ENCODE measurements at regions not wholly inside any gene's neighbourhood (a gene's known extent, or its start where the extent isn't known, plus 50 kb on each side); places are given as distances from the start of the nearest gene placed in this dataset.
"Not testable (repeated sequence)": the region's sequence is repeated elsewhere in the genome, so short reads cannot be mapped to it uniquely, and the experiment has no call there.

DNA sequence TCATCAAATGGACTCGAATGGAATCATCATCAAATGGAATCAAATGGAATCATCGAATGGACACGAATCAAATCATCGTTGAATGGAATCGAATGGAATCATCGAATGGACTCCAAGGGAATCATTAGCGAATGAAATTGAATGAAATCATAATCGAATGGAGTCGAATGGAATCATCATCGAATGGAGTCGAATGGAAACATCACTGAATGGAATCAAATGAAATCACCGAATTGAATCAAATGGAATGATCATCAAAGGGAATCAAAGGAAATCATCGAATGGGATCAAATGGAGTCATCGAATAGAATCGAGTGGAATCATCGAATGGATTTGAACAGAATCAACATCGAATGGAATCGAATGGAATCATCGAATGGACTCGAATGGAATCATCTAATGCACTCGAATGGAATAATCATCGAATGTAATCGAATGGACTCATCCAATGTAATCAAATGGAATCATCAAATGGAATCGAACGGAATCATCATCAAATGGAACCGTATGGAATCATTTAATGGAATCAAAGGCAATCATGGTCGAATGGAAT, 232.2 kb downstream of the SHCBP1 start:
- H3K27ac ChIP-seq (ENCODE audit: low read length); H3K27me3 ChIP-seq (replicated peaks in 1 of 2; ENCODE audit: control insufficient read depth in 2 of 2, extremely low read depth in 1 of 2, insufficient read depth in 2 of 2, low read length in 1 of 2); H3K4me1 ChIP-seq (ENCODE audit: control insufficient read depth in 1 of 2, extremely low read depth in 1 of 2, insufficient read depth in 2 of 2, low read length in 2 of 2); H3K4me3 Mint-ChIP-seq; CTCF ChIA-PET; H3K27ac Mint-ChIP-seq; H3K4me3 ChIP-seq (ENCODE audit: control insufficient read depth in 1 of 2, extremely low read depth in 1 of 2, low read length in 1 of 2); H3K4me1 Mint-ChIP-seq; H3K27me3 Mint-ChIP-seq; H3K36me3 Mint-ChIP-seq; ATAC-seq (replicated peaks in 1 of 4); H3K36me3 ChIP-seq (ENCODE audit: control insufficient read depth in 2 of 2, extremely low read depth in 1 of 2, insufficient read depth in 1 of 2, low read length in 1 of 2); POLR2A ChIA-PET: not testable (repeated sequence)
- H3K9me3 ChIP-seq = peaks cover 20% of the 10 kb centered on the region
- peaks cover 8 to 16% (median 14%) of the 10 kb centered on the region in 3 donors for H3K9me3 Mint-ChIP-seq
- WGBS (ENCODE audit: insufficient coverage) = 82% methylated on average over 24 of the region's 27 CpGs
- DNase-seq = peak in 1 of 35 experiments; percentile 60

DNA sequence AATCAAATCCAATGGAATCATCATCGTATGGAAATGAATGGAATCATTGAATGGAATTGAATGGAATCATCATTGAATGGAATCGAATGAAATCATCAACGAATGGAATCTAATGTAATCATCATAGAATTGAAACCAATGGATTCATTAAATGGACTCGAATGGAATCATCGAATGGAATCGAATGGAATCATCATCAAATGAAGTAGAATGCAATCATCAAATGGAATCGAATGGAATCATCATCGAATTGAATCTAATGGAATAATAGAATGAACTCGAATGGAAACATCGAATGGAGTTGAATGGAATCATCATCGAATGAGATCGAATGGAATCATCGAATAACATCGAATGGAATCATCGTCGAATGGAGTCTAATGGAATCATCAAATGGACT, 232.8 kb downstream of the SHCBP1 start:
- H3K4me3 Mint-ChIP-seq; H3K36me3 Mint-ChIP-seq; H3K27me3 ChIP-seq (replicated peaks in 1 of 2; ENCODE audit: control insufficient read depth in 2 of 2, extremely low read depth in 1 of 2, insufficient read depth in 2 of 2, low read length in 1 of 2); H3K36me3 ChIP-seq (ENCODE audit: control insufficient read depth in 2 of 2, extremely low read depth in 1 of 2, insufficient read depth in 1 of 2, low read length in 1 of 2); H3K27ac ChIP-seq (ENCODE audit: low read length); CTCF ChIA-PET; H3K4me3 ChIP-seq (ENCODE audit: control insufficient read depth in 1 of 2, extremely low read depth in 1 of 2, low read length in 1 of 2); H3K27me3 Mint-ChIP-seq; POLR2A ChIA-PET; H3K4me1 Mint-ChIP-seq; H3K4me1 ChIP-seq (ENCODE audit: control insufficient read depth in 1 of 2, extremely low read depth in 1 of 2, insufficient read depth in 2 of 2, low read length in 2 of 2); H3K27ac Mint-ChIP-seq; ATAC-seq (replicated peaks in 1 of 4): not testable (repeated sequence)
- H3K9me3 ChIP-seq = peaks cover 22% of the 10 kb centered on the region
- peaks cover 7 to 17% (median 13%) of the 10 kb centered on the region in 3 donors for H3K9me3 Mint-ChIP-seq
- WGBS (ENCODE audit: insufficient coverage) = 85% methylated on average over 16 of the region's 16 CpGs
- DNase-seq = peak in 1 of 35 experiments; percentile 48

DNA sequence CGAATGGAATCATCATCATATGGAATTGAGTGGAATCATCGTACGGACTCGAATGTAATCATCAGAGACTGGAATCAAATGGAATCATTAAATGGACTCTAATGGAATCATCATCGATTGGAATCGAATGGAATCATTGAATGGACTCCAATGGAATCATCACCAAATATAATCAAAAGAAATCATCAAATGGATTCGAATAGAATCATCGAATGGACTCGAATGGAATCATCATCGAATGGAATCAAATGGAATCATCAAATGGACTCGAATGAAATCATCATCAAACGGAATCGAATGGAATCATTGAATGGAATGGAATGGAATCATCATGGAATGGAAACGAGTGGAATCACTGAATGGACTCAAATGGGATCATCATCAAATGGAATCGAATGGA, 233.5 kb downstream of the SHCBP1 start:
- H3K36me3 ChIP-seq (ENCODE audit: control insufficient read depth in 2 of 2, extremely low read depth in 1 of 2, insufficient read depth in 1 of 2, low read length in 1 of 2); H3K36me3 Mint-ChIP-seq; H3K4me3 Mint-ChIP-seq; H3K27ac ChIP-seq (ENCODE audit: low read length); H3K4me1 Mint-ChIP-seq; ATAC-seq (replicated peaks in 1 of 4); H3K27me3 ChIP-seq (replicated peaks in 1 of 2; ENCODE audit: control insufficient read depth in 2 of 2, extremely low read depth in 1 of 2, insufficient read depth in 2 of 2, low read length in 1 of 2); H3K27me3 Mint-ChIP-seq; H3K4me3 ChIP-seq (ENCODE audit: control insufficient read depth in 1 of 2, extremely low read depth in 1 of 2, low read length in 1 of 2); H3K27ac Mint-ChIP-seq; H3K4me1 ChIP-seq (ENCODE audit: control insufficient read depth in 1 of 2, extremely low read depth in 1 of 2, insufficient read depth in 2 of 2, low read length in 2 of 2); POLR2A ChIA-PET; CTCF ChIA-PET: not testable (repeated sequence)
- H3K9me3 ChIP-seq = peaks cover 20% of the 10 kb centered on the region
- peaks cover 9 to 19% (median 15%) of the 10 kb centered on the region in 3 donors for H3K9me3 Mint-ChIP-seq
- peak in 19 of 35 experiments; percentile 10 to 92 (median 46) for DNase-seq
- WGBS (ENCODE audit: insufficient coverage) = 71% methylated on average over 13 of the region's 15 CpGs

GRCh38 chr16:46386805-46387620, 234.2 kb downstream of the SHCBP1 start:
- WGBS (ENCODE audit: insufficient coverage) = 75% methylated on average over 28 of the region's 28 CpGs
- H3K36me3 ChIP-seq (ENCODE audit: control insufficient read depth in 2 of 2, extremely low read depth in 1 of 2, insufficient read depth in 1 of 2, low read length in 1 of 2); POLR2A ChIA-PET; H3K4me1 ChIP-seq (ENCODE audit: control insufficient read depth in 1 of 2, extremely low read depth in 1 of 2, insufficient read depth in 2 of 2, low read length in 2 of 2); H3K4me3 ChIP-seq (ENCODE audit: control insufficient read depth in 1 of 2, extremely low read depth in 1 of 2, low read length in 1 of 2); H3K27me3 Mint-ChIP-seq; H3K4me3 Mint-ChIP-seq; H3K27ac ChIP-seq (ENCODE audit: low read length); H3K36me3 Mint-ChIP-seq; H3K27me3 ChIP-seq (replicated peaks in 1 of 2; ENCODE audit: control insufficient read depth in 2 of 2, extremely low read depth in 1 of 2, insufficient read depth in 2 of 2, low read length in 1 of 2); H3K4me1 Mint-ChIP-seq; H3K27ac Mint-ChIP-seq; CTCF ChIA-PET: not testable (repeated sequence)
- ATAC-seq (replicated peaks in 1 of 4) (peak in 3 of 4 experiments; percentile 1 to 11 (median 2)), DNase-seq (peak in 7 of 35 experiments; percentile 3 to 69 (median 33))
- peaks cover 10 to 20% (median 17%) of the 10 kb centered on the region in 3 donors for H3K9me3 Mint-ChIP-seq
- H3K9me3 ChIP-seq = peaks cover 25% of the 10 kb centered on the region

DNA sequence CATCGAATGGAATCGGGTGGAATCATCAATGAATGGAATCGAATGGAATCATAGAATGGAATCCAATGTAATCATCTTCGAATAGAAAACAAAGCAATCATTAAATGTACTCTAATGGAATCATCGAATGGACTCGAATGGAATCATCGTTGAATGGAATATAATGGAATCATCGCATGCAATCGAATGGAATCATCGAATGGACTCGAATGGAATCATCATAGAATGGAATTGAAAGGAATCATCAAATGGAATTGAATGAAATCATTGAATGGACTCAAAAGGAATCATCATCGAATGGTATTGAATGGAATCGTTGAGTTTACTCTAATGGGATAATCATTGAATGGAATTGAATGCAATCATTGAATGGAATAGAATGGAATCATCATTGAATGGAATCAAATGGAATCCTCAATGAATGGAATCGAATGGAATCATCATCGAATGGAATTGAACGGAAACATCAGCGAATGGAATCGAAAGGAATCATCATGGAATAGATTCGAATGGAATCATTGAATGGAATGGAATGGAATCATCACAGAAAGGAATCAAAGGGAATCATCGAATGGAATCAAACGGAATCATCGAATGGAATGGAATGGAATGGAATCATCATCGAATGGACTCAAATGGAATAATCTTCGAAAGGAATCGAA, 234.9 kb downstream of the SHCBP1 start:
- H3K36me3 Mint-ChIP-seq; H3K4me3 ChIP-seq (ENCODE audit: control insufficient read depth in 1 of 2, extremely low read depth in 1 of 2, low read length in 1 of 2); H3K4me1 Mint-ChIP-seq; H3K27ac Mint-ChIP-seq; H3K36me3 ChIP-seq (ENCODE audit: control insufficient read depth in 2 of 2, extremely low read depth in 1 of 2, insufficient read depth in 1 of 2, low read length in 1 of 2); H3K27ac ChIP-seq (ENCODE audit: low read length); ATAC-seq (replicated peaks in 1 of 4); H3K4me3 Mint-ChIP-seq; POLR2A ChIA-PET; H3K4me1 ChIP-seq (ENCODE audit: control insufficient read depth in 1 of 2, extremely low read depth in 1 of 2, insufficient read depth in 2 of 2, low read length in 2 of 2); CTCF ChIA-PET; H3K27me3 Mint-ChIP-seq; H3K27me3 ChIP-seq (replicated peaks in 1 of 2; ENCODE audit: control insufficient read depth in 2 of 2, extremely low read depth in 1 of 2, insufficient read depth in 2 of 2, low read length in 1 of 2): not testable (repeated sequence)
- peaks cover 29% of the 10 kb centered on the region for H3K9me3 ChIP-seq
- 75% methylated on average over 16 of the region's 25 CpGs for WGBS (ENCODE audit: insufficient coverage)
- peak in 1 of 35 experiments; percentile 64 for DNase-seq
- peaks cover 12 to 21% (median 18%) of the 10 kb centered on the region in 3 donors for H3K9me3 Mint-ChIP-seq

GRCh38 chr16:46384285-46385061, 236.7 kb downstream of the SHCBP1 start:
- H3K4me3 Mint-ChIP-seq; H3K27me3 Mint-ChIP-seq; CTCF ChIA-PET; H3K4me1 ChIP-seq (ENCODE audit: control insufficient read depth in 1 of 2, extremely low read depth in 1 of 2, insufficient read depth in 2 of 2, low read length in 2 of 2); H3K27ac ChIP-seq (ENCODE audit: low read length); H3K27me3 ChIP-seq (replicated peaks in 1 of 2; ENCODE audit: control insufficient read depth in 2 of 2, extremely low read depth in 1 of 2, insufficient read depth in 2 of 2, low read length in 1 of 2); POLR2A ChIA-PET; H3K36me3 ChIP-seq (ENCODE audit: control insufficient read depth in 2 of 2, extremely low read depth in 1 of 2, insufficient read depth in 1 of 2, low read length in 1 of 2); H3K4me3 ChIP-seq (ENCODE audit: control insufficient read depth in 1 of 2, extremely low read depth in 1 of 2, low read length in 1 of 2); H3K36me3 Mint-ChIP-seq; H3K4me1 Mint-ChIP-seq; ATAC-seq (replicated peaks in 1 of 4); H3K27ac Mint-ChIP-seq: not testable (repeated sequence)
- 75% methylated on average over 30 of the region's 37 CpGs for WGBS (ENCODE audit: insufficient coverage)
- peaks cover 10 to 18% (median 15%) of the 10 kb centered on the region in 3 donors for H3K9me3 Mint-ChIP-seq
- DNase-seq = peak in 7 of 35 experiments; percentile 1 to 60 (median 30)
- peaks cover 27% of the 10 kb centered on the region for H3K9me3 ChIP-seq

Measured in T-cell (primary cell).